HuH-7.5 (cell line): ENCODE measurements at regions not wholly inside any gene's neighbourhood (a gene's known extent, or its start where the extent isn't known, plus 50 kb on each side); places are given as distances from the start of the nearest gene placed in this dataset.
"Not testable (repeated sequence)": the region's sequence is repeated elsewhere in the genome, so short reads cannot be mapped to it uniquely, and the experiment has no call there.

Experiments
- DNase-seq: peaks from one replicate; pipeline ENCODE4 v3.0.0; 2011; ENCODE audit warnings: low spot score

DNA sequence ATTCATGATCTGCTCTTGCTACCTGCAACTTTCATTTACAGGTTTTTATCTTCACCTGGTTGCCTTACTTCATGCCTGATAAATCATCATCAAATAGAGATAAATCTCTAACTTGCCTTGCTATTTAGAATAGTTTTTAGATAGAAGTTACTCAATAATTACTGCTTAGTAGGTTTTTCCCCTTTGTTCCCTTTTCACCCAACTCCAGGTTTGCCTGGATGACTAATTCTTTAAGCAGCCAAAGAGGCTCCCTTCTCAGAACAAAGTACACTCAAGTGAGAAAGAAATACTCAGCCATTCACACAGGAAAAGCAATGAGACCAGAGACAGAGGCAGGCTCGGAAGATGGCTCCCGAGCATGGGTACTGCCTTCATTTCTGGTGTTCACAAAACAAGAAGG lies 268.1 kb upstream of the CRBN start:
- DNase-seq, result no peak

DNA sequence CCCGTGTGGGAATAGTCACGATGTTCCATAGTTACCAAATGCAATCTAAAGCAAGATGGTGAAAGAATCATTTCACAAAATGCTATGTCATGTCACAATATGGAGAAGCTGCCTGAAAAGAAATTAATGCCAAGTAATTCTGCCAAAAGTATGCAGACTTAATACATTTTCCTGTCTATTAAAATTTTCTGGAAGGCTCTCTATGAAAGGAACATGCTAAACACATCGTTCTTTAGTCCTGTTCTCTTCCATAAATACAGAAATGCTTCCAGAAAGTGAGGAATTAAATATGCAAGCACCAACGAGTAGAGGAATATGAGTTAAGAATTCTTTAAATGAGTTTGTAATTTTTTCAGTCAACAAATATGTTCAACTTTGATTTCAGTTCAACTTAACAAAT lies 266.8 kb upstream of the CRBN start:
- no peak for DNase-seq

DNA sequence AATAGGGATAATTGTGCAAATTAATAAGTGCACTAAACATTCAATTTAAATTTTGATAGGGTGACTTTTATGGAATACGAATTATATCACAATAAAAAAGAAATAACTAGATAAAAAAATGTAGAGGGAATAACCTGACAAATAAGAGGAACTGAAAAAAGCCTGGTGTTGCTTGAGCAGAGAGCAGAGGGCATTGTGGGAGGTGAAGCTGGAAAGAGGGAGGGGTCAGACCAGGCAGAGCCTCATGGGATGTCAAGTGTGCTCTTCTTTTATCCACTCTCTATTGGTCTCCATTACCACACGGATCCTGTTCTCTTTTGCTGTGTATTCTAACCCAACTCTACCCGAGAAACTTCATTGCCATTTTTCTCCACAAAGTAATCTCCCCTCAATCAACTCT lies 264.0 kb upstream of the CRBN start:
- no peak for DNase-seq

DNA sequence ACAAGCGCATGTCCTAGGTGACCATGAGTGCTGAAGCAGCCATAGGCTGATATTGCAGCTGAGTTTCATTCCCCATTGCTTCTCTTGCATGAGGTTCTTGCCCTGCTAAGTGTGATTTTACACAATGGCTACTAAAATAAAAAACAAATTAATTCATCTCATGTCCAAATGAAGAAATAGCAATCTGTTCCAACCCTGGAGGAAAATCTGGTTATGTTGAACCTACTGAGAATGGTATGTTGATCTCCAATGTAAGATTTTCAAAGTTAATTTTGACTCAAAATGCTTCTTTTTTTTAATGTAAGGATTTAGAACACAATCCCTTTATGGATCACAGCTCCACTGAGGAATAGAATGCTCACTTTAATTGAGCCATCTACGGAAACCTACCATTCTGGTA lies 254.2 kb upstream of the CRBN start:
- no peak for DNase-seq

DNA sequence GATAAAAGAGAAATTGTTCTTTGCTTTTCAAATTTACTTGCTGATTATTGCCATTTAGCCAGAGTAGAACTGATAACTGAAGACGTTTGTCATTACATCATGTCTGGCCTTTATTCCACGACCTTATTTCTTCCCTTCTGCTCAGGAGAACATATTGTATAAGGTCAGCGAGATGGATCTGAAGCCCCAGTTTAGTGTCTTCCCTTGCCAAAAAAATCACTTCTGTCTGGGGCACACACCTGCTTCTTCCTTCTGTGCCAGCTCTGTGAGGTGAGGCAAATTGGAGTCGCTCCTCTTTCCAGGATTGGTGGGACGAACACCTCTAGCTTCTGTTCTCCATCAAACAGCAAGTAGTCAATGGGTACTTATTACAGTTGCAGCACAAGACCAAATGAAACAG lies 250.3 kb upstream of the CRBN start:
- DNase-seq, result no peak

DNA sequence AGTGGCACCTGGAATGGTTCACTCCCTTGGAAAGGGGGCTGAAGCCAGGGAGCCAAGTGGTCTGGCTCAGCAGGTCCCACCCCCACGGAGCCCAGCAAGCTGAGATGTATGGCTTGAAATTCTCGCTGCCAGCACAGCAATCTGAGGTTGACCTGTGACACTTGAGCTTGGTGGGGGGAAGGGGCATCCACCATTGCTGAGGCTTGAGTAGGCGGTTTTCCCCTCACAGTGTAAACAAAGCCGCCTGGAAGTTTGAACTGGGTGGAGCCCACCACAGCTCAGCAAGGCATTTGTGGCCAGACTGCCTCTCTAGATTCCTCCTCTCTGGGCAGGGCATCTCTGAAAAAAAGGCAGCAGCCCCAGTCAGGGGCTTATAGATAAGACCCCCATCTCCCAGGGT lies 228.2 kb upstream of the CRBN start:
- not testable (repeated sequence) for DNase-seq

DNA sequence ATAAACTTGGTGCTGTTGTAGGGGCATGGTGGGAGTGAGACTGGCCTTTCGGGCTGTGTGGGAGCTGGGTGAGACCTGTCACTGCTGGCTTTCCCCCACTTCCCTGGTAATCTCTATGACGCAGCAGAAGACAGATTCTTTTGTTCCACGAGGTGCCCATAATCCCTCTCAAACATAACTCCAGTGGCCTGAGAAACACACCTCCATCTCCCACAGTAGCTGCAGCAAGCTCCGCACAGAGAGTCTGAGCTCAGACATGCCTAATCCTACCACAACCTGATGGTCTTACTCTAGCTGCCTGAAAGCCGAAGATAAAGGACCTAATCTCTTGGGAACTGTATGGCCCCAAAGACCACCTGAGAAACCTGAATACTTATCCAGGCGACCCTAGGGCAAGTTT lies 225.6 kb upstream of the CRBN start:
- no peak for DNase-seq

DNA sequence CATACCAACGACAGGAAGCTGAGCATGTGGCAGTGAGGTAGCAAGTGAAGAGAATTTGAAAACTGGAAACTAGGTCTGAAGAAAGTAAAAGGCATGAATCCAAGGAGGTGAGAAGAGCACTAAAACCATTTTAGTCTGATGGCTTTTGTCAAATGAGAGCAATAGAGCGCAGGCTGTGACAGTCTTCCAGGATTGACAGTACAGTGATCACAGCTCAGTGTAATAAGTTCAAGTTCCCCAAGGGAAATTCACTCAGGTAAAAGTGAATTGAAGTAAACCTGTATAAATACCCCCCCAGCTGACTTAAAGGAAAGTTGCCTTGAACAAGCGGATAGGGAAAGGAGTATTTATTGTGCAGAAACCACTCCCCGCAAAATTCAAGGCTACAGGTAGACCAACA lies 224.2 kb upstream of the CRBN start:
- DNase-seq, result no peak

DNA sequence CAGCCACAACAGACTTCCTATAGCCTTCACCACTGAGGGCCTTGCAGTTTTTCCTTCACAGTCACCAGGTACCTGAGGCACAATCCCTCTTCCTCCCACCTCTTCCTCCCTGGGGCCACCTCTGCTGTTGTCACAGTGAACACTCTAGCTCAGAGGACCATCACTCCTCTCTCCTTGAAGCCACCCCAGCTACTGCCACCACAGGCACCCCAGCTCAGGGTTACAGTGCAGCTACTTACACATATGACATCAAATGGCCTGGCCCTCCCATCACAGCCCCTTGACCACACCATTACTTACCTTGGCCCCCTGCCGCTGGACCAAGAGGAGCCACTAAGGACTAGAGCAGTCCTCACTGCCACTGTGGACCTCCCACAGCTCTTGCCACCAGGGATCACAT lies 213.5 kb upstream of the CRBN start:
- no peak for DNase-seq

DNA sequence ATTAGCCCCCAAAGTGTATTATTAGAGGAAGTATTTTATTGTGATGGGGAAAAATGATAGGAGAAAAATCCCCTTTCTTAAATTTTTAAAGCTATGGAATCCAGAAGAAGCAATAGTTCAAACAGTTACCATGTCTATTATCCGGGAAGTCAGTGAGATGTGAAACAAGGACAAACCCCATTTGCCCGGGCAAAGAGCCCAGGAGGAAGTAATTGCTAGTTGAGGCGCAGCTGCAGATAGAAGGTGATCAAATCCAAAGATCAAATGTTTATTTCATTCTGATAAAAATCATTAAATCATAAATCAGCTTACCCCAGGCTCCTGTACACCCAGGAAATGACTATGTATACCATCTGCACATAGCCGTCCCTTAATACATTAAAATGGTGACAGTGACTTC lies 204.0 kb upstream of the CRBN start:
- DNase-seq, result no peak

DNA sequence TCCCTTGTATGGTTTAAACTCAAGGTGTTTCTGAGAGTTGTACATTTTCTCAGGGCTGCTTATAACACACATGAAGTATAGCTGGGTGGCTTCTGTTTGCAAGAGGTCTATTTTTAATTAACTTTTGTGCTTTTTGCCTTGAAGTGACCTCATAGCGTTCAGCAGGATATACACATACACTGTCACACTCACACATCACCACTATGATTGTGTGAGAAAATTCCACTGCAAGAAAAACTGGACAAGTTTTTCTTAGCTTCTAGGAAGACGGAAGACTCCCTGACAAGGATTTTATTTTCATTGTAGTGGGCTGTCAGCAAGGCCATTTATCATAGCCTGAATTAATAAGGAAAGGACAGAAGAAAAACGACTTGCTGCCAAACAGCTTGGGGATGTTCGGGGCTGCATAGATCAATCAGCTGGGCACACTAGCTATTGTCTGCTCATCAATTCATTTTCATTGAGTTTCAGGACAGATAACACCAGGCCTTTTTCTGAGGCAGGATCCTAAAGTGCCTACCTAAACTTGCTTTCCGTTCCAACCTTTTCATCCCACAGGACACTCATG lies 192.8 kb upstream of the CRBN start:
- no peak for DNase-seq

DNA sequence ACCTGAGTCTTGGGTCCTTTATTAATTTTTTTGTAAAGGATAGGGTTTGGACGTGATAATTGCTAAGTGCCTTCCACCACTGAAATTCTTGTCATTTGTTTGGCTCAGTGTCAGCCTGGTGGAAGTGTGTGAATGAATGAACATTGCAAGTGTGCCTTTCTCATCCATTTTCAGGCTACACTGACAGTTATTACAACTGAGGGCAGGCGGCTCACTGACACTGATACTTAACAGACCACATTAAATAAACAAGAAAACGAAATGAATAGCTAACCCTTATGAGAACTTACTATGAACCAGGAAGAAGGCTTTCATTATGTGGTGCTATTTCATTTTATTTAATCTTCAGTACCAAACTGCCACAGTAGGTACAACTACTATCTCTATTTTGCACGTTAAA lies 188.8 kb upstream of the CRBN start:
- DNase-seq, result no peak

DNA sequence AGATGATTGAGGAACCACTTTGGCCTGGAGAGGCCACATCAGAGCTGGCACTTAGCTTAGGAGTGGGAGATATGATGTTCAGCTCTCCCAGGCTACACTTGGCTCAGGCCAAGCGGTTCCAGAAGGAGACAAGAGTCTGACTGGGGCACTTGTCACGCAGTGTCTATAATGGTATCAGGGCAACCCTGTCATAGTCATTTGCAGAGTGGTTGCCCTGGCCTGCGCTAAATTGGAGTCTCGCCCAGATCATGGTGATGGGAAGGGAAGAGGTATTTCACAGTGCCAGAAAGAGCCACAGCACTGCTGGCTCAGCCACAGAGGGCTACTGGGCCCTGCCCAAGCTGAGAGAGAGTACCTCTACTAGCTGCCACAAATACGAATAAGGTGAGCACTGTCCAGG lies 186.9 kb upstream of the CRBN start:
- no peak for DNase-seq

DNA sequence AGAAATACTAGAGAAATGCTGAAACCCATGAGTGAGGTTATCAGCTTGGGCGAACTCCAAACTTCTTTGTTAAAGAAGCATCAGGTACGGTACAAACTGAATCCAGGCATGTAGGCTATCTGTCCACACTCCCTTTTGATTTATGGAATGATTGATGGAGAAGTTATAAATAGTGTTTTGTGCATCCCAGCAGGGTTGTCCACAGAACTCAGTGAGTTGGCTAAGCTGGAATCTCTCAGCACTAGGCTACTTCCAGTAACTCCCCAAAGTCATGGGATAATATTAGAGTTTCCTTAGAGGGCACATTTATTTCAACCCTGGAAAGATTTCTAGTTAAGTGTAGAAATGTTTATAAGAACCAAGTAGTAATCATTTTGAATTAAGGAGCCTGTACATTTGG lies 186.2 kb upstream of the CRBN start:
- no peak for DNase-seq

DNA sequence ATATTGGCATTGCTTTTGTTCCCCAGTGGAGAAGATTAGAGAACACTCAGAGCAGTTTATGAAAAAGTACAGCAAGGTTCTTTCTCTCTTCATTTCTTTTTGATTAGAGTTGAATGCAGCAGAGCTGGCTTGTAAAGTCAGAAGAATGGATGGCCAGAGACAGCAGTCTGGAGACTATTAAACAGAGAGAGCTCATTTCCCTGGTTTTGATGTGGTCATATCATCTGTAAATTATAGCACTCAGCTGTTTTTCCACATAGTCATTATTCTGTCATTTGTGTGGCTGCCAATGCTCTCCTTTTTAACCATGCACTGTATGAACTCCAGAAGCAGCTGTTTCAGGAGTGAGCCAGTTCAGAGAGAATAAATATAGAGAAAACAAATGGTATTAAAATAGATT lies 177.4 kb upstream of the CRBN start:
- no peak for DNase-seq

DNA sequence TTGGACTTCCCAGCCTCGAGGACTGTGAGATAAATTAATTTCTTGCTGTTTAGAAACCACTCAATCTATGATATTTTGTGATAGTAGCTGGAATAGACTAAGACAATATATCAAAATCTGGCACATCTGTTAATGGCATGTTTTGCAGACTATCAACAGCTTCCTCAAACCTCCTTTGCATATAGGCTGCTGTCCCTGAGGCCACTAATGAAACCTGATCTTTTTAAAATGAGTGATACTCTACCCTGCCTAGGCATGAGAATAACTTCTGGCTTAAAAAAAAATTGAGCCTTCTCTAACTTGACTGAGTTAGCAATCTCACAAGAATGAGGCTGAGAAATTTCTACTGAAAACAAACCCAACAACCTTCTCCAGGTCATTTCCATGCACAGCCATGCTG lies 176.0 kb upstream of the CRBN start:
- no peak for DNase-seq

DNA sequence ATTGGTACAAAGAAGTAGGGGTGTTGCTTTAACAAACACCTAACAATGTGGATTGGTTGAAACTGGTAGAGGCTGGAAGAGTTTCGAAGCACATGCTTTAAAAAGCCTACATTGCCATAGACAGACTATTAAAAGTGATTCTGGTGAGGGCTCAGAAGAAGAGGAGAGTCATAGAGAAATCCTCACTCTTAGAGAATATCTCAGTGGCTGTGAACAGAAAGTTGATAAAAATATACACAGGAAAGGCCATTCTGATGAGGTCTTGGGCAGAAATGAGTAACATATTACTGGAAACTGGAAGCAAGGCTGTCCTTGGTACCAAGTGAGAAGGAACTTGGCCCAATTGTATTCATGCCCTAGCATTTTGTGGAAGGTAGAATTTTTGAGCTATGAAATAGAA lies 173.7 kb upstream of the CRBN start:
- DNase-seq, result no peak

DNA sequence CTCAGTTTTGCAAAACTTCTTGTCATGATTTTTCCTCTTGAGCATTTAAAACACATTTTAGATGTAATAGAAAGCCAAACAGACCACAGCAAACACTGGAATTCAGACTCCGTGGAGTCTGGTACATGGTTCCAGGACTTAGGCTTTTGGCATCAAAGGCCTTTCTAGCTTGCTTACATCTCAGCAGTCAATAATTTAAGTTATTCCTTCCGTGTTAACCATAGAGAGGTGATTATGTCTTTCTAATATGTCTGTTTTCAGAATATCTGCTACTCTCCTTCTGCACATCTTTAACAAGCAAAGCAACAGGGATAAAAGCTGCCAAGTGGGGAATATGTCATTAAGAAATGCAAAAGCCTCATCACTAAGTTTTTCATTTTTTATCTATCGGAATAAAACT lies 171.7 kb upstream of the CRBN start:
- no peak for DNase-seq

DNA sequence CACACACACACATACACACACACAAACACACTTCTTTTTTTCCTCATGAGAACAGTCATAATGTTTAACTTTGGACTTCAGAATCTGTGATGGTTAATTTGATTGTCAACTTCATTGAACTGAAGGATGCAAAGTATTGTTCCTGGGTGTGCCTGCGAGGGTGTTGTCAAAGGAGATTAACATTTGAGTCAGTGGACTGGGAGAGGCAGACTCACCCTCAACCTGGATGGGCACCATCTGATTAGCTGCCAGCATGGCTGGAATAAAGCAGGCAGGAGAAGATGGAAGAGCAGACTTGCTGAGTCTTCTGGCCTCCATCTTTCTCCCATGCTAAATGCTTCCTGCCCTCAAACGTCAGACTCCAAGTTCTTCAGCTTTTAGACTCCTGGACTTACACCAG lies 167.6 kb upstream of the CRBN start:
- DNase-seq, result not testable (repeated sequence)

DNA sequence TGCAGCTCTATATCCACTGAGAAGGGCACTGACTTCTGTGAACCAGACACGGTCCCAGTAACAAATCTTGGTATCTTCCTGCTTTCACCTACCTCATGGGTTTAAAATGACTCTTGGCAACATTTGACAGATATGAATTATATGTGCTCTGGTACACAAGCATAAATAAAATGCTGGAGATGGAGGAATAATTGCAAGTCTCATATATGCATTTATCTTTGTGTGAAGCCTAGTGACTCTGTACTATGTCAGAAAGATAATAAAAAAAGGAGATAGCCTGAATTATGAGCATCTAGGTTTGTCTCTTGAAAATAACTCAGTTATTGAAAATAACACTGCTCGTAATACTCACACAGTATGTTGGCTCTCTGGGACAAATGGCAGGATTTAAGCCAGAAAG lies 167.1 kb upstream of the CRBN start:
- no peak for DNase-seq

DNA sequence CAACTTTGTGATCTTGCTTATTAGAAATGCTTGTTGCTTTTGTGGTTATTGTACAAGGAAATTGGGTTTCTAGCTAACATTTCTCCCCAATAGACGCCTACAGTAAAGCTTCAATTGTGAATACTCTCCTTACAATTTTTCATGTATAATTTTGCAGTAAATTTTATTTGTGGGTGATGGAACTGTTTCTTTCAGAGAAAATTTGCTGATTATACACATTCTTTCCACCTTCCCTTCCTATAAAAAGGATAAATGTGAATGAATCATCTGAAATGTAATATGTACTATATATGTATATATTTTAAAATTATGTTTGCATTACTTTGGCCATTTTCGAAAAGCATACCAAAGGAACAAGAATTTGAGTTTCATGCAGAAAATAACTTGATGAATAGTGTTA lies 162.7 kb upstream of the CRBN start:
- DNase-seq, result no peak

DNA sequence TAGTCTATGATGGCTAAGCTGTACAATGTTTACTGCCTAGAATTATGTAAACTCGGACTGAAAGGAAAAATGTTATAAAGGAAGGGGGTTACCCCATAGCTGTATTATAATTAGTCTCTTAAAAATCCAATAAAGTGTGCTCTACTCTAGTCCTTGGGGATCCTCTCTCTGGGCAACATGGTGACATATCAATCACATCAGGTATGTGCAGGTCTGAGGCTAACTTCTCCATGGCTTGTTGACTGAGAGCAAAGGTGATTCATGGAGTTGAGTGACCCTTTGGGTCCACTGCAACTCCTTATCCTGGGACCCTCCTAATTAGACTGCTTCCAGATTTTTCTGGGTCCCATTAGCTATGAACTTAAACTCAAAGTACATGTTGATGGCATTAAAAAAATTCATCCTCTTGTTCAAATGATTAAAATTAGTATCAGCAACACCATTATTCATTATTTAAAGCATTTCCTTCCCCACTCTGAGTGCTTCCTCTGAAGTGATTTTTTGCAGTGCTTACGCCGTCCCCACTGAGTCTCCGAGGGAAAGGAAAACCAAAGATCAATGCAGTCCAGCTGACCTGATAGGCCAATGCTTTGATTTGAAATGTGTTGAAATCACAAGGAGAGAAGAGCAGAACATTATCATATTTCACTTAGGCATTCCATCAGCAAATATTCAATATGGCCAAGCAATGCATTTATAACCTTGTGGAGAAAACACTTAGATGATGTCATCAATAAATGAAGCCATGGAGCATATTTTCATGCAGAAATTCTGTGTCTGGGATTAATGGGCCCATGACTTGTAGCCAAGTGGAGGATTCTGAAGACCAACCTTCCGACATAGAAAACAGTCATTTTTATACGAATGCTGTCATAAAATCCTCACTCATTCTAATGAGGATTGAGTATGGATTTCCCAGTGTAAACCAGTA lies 161.7 kb upstream of the CRBN start:
- DNase-seq, result no peak

DNA sequence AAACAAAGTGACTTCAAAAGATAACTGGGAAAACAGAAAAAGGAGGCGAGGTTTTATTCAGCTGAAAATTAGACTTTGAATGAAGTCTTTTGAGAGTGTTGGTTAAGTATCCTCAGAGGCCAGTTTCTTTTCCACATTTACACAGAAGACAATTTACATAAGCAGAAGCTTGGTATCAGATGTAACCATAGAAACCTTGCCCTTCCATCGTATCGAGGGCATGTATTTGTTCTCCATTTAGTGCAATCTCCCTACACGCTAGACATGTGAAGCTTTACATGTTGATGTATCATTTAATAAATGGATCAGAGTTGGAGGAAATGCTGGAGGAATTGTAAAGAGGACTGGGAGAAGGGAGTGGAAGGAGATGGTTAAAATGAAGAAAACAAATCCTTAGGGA lies 161.0 kb upstream of the CRBN start:
- no peak for DNase-seq

DNA sequence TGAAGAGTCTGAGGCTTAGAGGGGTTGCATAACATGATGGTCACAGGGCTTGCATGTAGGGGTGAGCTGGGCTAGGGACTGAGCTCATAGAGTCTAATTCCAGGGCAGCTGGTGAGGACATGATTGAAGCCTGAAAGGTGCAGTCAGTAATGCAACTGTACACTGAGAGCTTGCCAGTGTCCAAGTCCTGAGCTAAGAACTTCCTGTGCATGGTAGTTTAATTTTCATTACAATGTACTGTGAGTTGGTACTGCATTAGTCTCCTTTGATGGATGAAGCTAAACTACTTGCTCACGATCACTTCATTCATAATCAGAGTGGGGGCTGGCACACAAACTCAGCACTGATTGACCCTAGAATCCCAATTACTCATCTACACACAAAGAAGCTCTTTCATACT lies 156.4 kb upstream of the CRBN start:
- no peak for DNase-seq
